ENCODE measurements at regions not wholly inside any gene's neighbourhood (a gene's known extent, or its start where the extent isn't known, plus 50 kb on each side); places are given as distances from the start of the nearest gene placed in this dataset.
"Not testable (repeated sequence)": the region's sequence is repeated elsewhere in the genome, so short reads cannot be mapped to it uniquely, and the experiment has no call there.

GRCh38 chr3:162626172-162626571 lies 1129.6 kb downstream of the OTOL1 start:
- ATAC-seq (ENCODE audit: low FRiP score in 2 of 2), result no peak
- no peak for DNase-seq
- TF ChIP-seq EP300 (IDR thresholded peaks at IDR 0.05), result no peak
- TF ChIP-seq, protein P1, sequence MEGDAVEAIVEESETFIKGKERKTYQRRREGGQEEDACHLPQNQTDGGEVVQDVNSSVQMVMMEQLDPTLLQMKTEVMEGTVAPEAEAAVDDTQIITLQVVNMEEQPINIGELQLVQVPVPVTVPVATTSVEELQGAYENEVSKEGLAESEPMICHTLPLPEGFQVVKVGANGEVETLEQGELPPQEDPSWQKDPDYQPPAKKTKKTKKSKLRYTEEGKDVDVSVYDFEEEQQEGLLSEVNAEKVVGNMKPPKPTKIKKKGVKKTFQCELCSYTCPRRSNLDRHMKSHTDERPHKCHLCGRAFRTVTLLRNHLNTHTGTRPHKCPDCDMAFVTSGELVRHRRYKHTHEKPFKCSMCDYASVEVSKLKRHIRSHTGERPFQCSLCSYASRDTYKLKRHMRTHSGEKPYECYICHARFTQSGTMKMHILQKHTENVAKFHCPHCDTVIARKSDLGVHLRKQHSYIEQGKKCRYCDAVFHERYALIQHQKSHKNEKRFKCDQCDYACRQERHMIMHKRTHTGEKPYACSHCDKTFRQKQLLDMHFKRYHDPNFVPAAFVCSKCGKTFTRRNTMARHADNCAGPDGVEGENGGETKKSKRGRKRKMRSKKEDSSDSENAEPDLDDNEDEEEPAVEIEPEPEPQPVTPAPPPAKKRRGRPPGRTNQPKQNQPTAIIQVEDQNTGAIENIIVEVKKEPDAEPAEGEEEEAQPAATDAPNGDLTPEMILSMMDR (IDR thresholded peaks at IDR 0.05), result no peak
- TF ChIP-seq POLR2AphosphoS5 (IDR thresholded peaks at IDR 0.05), result no peak
- no peak for TF ChIP-seq POLR2A (IDR thresholded peaks at IDR 0.05)
- Histone ChIP-seq H3K4me1 (no peaks in the 10 kb centered on the region), H3K27ac (no peak overlapping the region), H3K27me3 (no peaks in the 10 kb centered on the region), H3K36me3 (no peaks in the 10 kb centered on the region), H3K9me3 (peaks cover 0 to 3% (median 0%) of the 10 kb centered on the region in 4 donors), H3K4me3 (no peak overlapping the region)

DNA sequence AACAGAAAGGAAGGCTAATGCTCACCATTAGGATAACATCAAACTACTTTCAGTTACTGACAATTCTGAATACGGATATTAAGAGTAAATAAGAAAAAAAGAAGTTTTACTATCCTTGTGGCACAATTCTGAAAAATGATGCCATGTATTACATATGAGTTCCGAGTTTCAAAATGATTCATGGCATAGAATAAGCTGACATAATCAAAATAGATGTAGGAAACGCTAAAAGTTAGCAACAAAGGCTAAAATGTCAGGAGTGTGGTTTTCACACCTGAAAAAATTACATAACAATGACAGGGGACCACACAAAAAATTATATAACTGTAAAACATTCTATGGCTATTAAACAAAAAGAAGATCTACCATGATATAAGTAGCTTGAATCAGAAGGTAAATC lies 1131.9 kb downstream of the OTOL1 start:
- TF ChIP-seq, protein P1 (IDR thresholded peaks at IDR 0.05), result no peak
- TF ChIP-seq POLR2AphosphoS5 (IDR thresholded peaks at IDR 0.05), result no peak
- no peak for TF ChIP-seq EP300 (IDR thresholded peaks at IDR 0.05)
- WGBS, 2 donors, result 53 to 86% methylated on average over 3 of the region's 3 CpGs

GRCh38 chr3:162629372-162629771 lies 1132.8 kb downstream of the OTOL1 start:
- no peak for TF ChIP-seq POLR2A (IDR thresholded peaks at IDR 0.05)
- TF ChIP-seq POLR2AphosphoS5 (IDR thresholded peaks at IDR 0.05), result no peak
- TF ChIP-seq EP300 (IDR thresholded peaks at IDR 0.05), result no peak
- TF ChIP-seq, protein P1 (IDR thresholded peaks at IDR 0.05), result no peak

More for the DNA sequence above, 1131.9 kb downstream of the OTOL1 start:
- no peaks in the 10 kb centered on the region for H3K36me3 ChIP-seq
- ATAC-seq (ENCODE audit: low FRiP score in 2 of 2), result no peak
- no peaks in the 10 kb centered on the region for H3K27me3 ChIP-seq
- no peaks in the 10 kb centered on the region for H3K4me1 ChIP-seq
- DNase-seq, result no peak
- H3K27ac ChIP-seq, result no peak overlapping the region
- H3K9me3 ChIP-seq, result no peaks in the 10 kb centered on the region
- H3K4me3 ChIP-seq, result no peak overlapping the region

GRCh38 chr3:162632672-162633071 lies 1136.1 kb downstream of the OTOL1 start:
- no peak for ATAC-seq (ENCODE audit: low FRiP score in 2 of 2)
- Histone ChIP-seq H3K27ac (no peak overlapping the region), H3K36me3 (no peaks in the 10 kb centered on the region), H3K4me3 (no peak overlapping the region), H3K9me3 (no peaks in the 10 kb centered on the region), H3K4me1 (no peaks in the 10 kb centered on the region), H3K27me3 (no peaks in the 10 kb centered on the region)
- DNase-seq, result no peak
- TF ChIP-seq POLR2A (IDR thresholded peaks at IDR 0.05) (no peak), POLR2AphosphoS5 (IDR thresholded peaks at IDR 0.05) (no peak), EP300 (IDR thresholded peaks at IDR 0.05) (no peak)
- TF ChIP-seq, protein P1 (IDR thresholded peaks at IDR 0.05), result no peak
- WGBS, 2 donors, result 84 to 86% methylated on average over 2 of the region's 2 CpGs

More at GRCh38 chr3:162629372-162629771, 1132.8 kb downstream of the OTOL1 start:
- Histone ChIP-seq H3K36me3 (no peaks in the 10 kb centered on the region), H3K27ac (no peak overlapping the region), H3K4me1 (no peaks in the 10 kb centered on the region), H3K9me3 (no peaks in the 10 kb centered on the region), H3K27me3 (no peaks in the 10 kb centered on the region), H3K4me3 (no peak overlapping the region)
- DNase-seq (no peak), ATAC-seq (ENCODE audit: low FRiP score in 2 of 2) (no peak)

- 97 to 100% methylated on average over 1 to 13 of the region's 13 CpGs for WGBS, 2 donors
- H3K4me3 ChIP-seq; H3K36me3 ChIP-seq; ATAC-seq (ENCODE audit: low FRiP score in 2 of 2); H3K4me1 ChIP-seq; H3K9me3 ChIP-seq; H3K27me3 ChIP-seq; H3K27ac ChIP-seq: not testable (repeated sequence)
- peak in 1 of 2 donors; percentile 62 for DNase-seq
Observed at GRCh38 chr3:162640208-162640607, 1143.6 kb downstream of the OTOL1 start.

All from upper lobe of left lung (tissue), 6 donors.